Cardiac muscle cell (in vitro differentiated cells and primary cell): ENCODE measurements at regions not wholly inside any gene's neighbourhood (a gene's known extent, or its start where the extent isn't known, plus 50 kb on each side); places are given as distances from the start of the nearest gene placed in this dataset.

Source experiments
- DNase-seq, 2 donors: peaks; one replicate each; pipeline versions ENCODE4 v3.0.0 to v3.0.0-alpha.2; 2010 to 2017; ENCODE audit warnings: low read depth in 1 of 2, low spot score in 1 of 2
- H3K27ac ChIP-seq: fragments of 200-600 bp; sonication (generic); 2 replicates; pipeline ENCODE4 v1.5.1; 2016
- H3K27me3 ChIP-seq: fragments of 200-600 bp; sonication (generic); 2 replicates; pipeline ENCODE4 v1.6.0; 2016; ENCODE audit warnings: control low read depth
- H3K36me3 ChIP-seq: fragments of 200-600 bp; sonication (generic); 2 replicates; pipeline ENCODE4 v1.5.1; 2016; ENCODE audit warnings: control low read depth
- H3K4me1 ChIP-seq: fragments of 200-600 bp; sonication (generic); 2 replicates; pipeline ENCODE4 v1.8.1; 2017; ENCODE audit warnings: low read depth, mild to moderate bottlenecking, mixed run types
- H3K4me3 ChIP-seq: fragments of 200-600 bp; sonication (generic); 2 replicates; pipeline ENCODE4 v1.5.1; 2016; ENCODE audit warnings: mild to moderate bottlenecking
- H3K9me3 ChIP-seq: fragments of 200-600 bp; sonication (generic); 2 replicates; pipeline ENCODE4 v1.5.1; 2017; ENCODE audit warnings: low read depth, mild to moderate bottlenecking, control low read depth
- CTCF ChIP-seq: IDR thresholded peaks from 2 replicates; pipeline ENCODE4 v1.5.1; 2012; ENCODE audit warnings: low read depth, mild to moderate bottlenecking, low read length

- H3K36me3 ChIP-seq: peaks cover 5% of the 10 kb centered on the region
- H3K9me3 ChIP-seq: no peaks in the 10 kb centered on the region
- H3K4me1 ChIP-seq: peaks cover 67% of the 10 kb centered on the region
- H3K27me3 ChIP-seq: no peaks in the 10 kb centered on the region
- H3K27ac ChIP-seq: peak overlapping the region; percentile 98
- no peak for TF ChIP-seq CTCF
- DNase-seq: no peak
- H3K4me3 ChIP-seq: no peak overlapping the region
These were observed 132.0 kb upstream of the IL12A start for GRCh38 chr3:159856590-159857104.

DNA sequence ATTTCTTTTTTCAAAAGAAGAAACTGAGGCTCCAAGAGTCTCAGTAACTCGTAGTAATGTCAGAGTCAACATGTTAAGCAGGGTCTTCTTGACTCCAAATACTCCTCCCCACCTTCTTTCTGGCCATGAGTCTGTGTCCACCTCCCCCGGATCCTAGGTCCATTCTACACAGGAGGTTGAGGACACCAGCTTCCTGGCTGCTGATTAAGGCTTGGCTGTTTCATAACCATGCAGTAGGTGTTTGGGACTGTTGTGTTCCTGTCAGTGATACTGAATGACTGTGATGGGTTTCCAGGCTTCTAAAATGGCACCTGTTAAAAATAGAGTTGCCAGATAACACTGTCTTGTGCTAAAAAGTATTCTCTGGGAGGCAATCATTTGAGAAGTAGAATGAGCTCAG lies 130.8 kb upstream of the IL12A start:
- Histone ChIP-seq H3K4me3 (no peak overlapping the region), H3K27ac (peak overlapping the region; percentile 98), H3K4me1 (peaks cover 65% of the 10 kb centered on the region), H3K27me3 (no peaks in the 10 kb centered on the region), H3K36me3 (peaks cover 5% of the 10 kb centered on the region), H3K9me3 (no peaks in the 10 kb centered on the region)
- no peak for DNase-seq
- no peak for TF ChIP-seq CTCF

- H3K27ac ChIP-seq: peak overlapping the region; percentile 98
- TF ChIP-seq CTCF: no peak
These were observed 130.0 kb upstream of the IL12A start for GRCh38 chr3:159858650-159859049.

DNA sequence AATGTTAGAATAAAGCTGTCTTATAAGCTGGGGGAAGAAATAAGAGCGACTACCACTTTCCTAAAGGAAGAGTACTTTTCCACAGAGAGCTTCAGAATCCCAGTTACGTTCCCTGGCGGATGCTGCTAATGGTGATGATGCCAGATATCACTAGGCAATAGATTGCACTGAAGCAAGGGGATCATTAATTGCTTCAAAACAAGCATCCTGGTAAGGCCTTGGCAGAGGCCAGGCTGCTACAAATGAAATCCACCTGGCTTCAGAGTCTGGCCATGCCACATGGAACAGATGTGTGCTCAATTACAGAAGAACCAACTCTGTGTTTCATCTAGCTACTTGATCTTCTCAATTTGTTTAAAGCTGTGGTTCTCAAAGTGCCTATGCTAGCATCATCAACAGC lies 129.2 kb upstream of the IL12A start:
- no peak overlapping the region for H3K4me3 ChIP-seq
- no peaks in the 10 kb centered on the region for H3K9me3 ChIP-seq
- H3K27ac ChIP-seq: peak overlapping the region; percentile 98
- peaks cover 61% of the 10 kb centered on the region for H3K4me1 ChIP-seq
- no peak for DNase-seq
- no peak for TF ChIP-seq CTCF
- H3K36me3 ChIP-seq: no peaks in the 10 kb centered on the region
- H3K27me3 ChIP-seq: no peaks in the 10 kb centered on the region

More at GRCh38 chr3:159858650-159859049, 130.0 kb upstream of the IL12A start:
- Histone ChIP-seq H3K4me3 (no peak overlapping the region), H3K36me3 (peaks cover 4% of the 10 kb centered on the region), H3K4me1 (peaks cover 65% of the 10 kb centered on the region), H3K27me3 (no peaks in the 10 kb centered on the region), H3K9me3 (no peaks in the 10 kb centered on the region)
- no peak for DNase-seq

DNA sequence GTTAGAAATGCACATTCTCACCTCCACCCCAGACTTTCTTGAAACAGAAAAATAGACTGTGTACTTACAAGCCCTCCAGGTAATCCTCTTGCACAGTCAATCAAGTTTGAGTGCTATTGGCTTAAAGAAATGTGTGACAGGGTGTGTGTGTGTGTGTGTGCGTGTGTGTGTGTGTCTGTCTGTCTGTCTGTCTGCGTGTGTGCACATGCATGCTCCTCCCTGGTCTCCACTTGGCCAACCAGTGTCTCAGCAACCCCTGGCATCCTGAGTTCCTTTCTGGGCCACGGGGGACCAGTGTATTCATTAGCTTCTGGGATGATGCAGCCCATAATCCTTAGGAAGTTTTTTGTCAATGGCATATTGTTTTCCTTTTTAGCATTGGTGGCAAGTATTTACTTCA lies 128.8 kb upstream of the IL12A start:
- Histone ChIP-seq H3K27me3 (no peaks in the 10 kb centered on the region), H3K9me3 (no peaks in the 10 kb centered on the region), H3K36me3 (no peaks in the 10 kb centered on the region), H3K27ac (peak overlapping the region; percentile 98), H3K4me3 (no peak overlapping the region), H3K4me1 (peaks cover 57% of the 10 kb centered on the region)
- no peak for TF ChIP-seq CTCF
- DNase-seq: no peak
